Fibroblast of lung (primary cell): ENCODE measurements at regions not wholly inside any gene's neighbourhood (a gene's known extent, or its start where the extent isn't known, plus 50 kb on each side); places are given as distances from the start of the nearest gene placed in this dataset.

ENCODE experiments used
- EZH2 ChIP-seq: IDR thresholded peaks from 2 replicates; pipeline ENCODE4 v1.5.1; 2012; ENCODE audit warnings: low read length, control low read depth, mild to moderate bottlenecking; ENCODE audit errors: missing control alignments
- TF ChIP-seq, protein P1 (sequence below), 2 donors: IDR thresholded peaks in 1 of 2; conservative IDR thresholded peaks in 1 of 2; 1 replicate in 1 of 2; 2 replicates in 1 of 2; pipeline ENCODE4 v1.5.1; 2011 to 2012; ENCODE audit warnings: low read length in 2 of 2, control low read depth in 1 of 2, inconsistent platforms in 1 of 2, low read depth in 1 of 2, mild to moderate bottlenecking in 1 of 2

DNA sequence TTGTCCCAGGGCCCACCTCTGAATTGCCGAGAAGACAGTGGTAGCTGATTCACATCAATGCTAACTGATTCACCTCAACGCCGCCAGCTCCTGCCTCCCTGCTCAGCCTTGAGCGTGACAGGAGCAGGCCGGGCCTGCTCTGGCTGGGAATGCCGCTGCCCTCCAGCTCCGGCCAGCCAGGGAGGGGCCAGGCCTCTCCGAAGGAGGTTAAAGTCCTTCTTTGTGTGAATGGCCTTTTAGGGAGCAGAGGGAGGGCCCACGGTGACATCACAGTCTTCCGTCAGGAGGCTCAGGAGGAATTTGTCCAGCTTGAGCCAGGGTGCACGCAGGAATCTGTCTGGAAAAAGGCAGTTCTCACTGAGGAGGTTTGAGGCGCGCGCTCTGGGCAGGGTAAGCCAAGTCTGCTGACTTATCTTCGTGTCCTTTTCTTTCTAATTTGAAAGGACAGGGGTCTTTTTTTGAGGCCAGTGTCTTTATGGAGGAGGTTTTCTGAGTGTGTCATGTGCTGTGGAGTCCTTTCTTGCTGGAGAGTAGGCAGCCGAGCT, 82.7 kb downstream of the C9orf152 start:
- TF ChIP-seq, protein P1, sequence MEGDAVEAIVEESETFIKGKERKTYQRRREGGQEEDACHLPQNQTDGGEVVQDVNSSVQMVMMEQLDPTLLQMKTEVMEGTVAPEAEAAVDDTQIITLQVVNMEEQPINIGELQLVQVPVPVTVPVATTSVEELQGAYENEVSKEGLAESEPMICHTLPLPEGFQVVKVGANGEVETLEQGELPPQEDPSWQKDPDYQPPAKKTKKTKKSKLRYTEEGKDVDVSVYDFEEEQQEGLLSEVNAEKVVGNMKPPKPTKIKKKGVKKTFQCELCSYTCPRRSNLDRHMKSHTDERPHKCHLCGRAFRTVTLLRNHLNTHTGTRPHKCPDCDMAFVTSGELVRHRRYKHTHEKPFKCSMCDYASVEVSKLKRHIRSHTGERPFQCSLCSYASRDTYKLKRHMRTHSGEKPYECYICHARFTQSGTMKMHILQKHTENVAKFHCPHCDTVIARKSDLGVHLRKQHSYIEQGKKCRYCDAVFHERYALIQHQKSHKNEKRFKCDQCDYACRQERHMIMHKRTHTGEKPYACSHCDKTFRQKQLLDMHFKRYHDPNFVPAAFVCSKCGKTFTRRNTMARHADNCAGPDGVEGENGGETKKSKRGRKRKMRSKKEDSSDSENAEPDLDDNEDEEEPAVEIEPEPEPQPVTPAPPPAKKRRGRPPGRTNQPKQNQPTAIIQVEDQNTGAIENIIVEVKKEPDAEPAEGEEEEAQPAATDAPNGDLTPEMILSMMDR (conservative IDR thresholded peaks at IDR 0.05 in 1 of 2, IDR thresholded peaks at IDR 0.05 in 1 of 2; ENCODE audit: low read depth in 1 of 2, low read length in 2 of 2) = no peak
- no peak for TF ChIP-seq EZH2
